Endothelial cell of umbilical vein (primary cell): ENCODE measurements at regions not wholly inside any gene's neighbourhood (a gene's known extent, or its start where the extent isn't known, plus 50 kb on each side); places are given as distances from the start of the nearest gene placed in this dataset.
"Not testable (repeated sequence)": the region's sequence is repeated elsewhere in the genome, so short reads cannot be mapped to it uniquely, and the experiment has no call there.

Experiments
- BruUV-seq: library from RNA; stranded (reverse); fragments of 400-500 nt; replicated peaks from 2 replicates; lab custom pipeline; 2021; lab: Mats Ljungman, UMichigan
- CTCF ChIA-PET: fragments of 300-600, 350-600 bp; sonication (Branson Sonifier 250); formaldehyde crosslinking; loops from one replicate; lab custom pipeline; 2021; ENCODE audit warnings: antibody characterized with exemption, inconsistent platforms; lab: Charles Lee
- POLR2A ChIA-PET: fragments of 300-600, 350-600 bp; sonication (Branson Sonifier 250); formaldehyde crosslinking; loops from one replicate; lab custom pipeline; 2021; ENCODE audit warnings: antibody characterized with exemption, inconsistent platforms; lab: Charles Lee
- DNase-seq: peaks from one replicate; pipeline ENCODE4 v3.0.0-alpha.2; 2011; ENCODE audit warnings: low read depth, low spot score
- FAIRE-seq: peaks from 2 replicates; lab custom pipeline; 2011; peaks lifted over from hg19 to GRCh38; lab: Jason Lieb, UNC
- H2AFZ ChIP-seq: 2 replicates; pipeline ENCODE4 v1.6.0; 2012; ENCODE audit warnings: low read depth, low read length, control low read depth, inconsistent platforms
- H3K27ac ChIP-seq: 2 replicates; pipeline ENCODE4 v1.5.1; 2011; ENCODE audit warnings: low read depth, mild to moderate bottlenecking, control low read depth, low read length, moderate library complexity; ENCODE audit not compliant: insufficient read depth
- H3K27me3 ChIP-seq, 2 experiments: 2 replicates each; pipeline versions ENCODE4 v1.6.0 to v1.6.1; 2011; ENCODE audit warnings: low read length in 2 of 2, mixed read lengths in 1 of 2; ENCODE audit not compliant: control insufficient read depth in 2 of 2, insufficient read depth in 2 of 2
- H3K36me3 ChIP-seq, 2 experiments: 2 replicates in 1 of 2; 3 replicates in 1 of 2; pipeline ENCODE4 v1.5.1; 2011; ENCODE audit warnings: low read length in 2 of 2, mild to moderate bottlenecking in 1 of 2, moderate library complexity in 1 of 2; ENCODE audit not compliant: control insufficient read depth in 2 of 2, insufficient read depth in 2 of 2; ENCODE audit errors: extremely low read depth in 1 of 2
- H3K4me1 ChIP-seq: 3 replicates; pipeline ENCODE4 v1.5.1; 2011; ENCODE audit warnings: mild to moderate bottlenecking, low read length; ENCODE audit not compliant: control insufficient read depth, insufficient read depth; ENCODE audit errors: extremely low read depth
- H3K4me2 ChIP-seq: 2 replicates; pipeline ENCODE4 v1.6.1; 2011; ENCODE audit warnings: low read length, control low read depth, mixed read lengths; ENCODE audit not compliant: insufficient read depth
- H3K4me3 ChIP-seq, 3 experiments: fragments of 200-600 bp in 1 of 3; sonication (generic), shearing (Covaris generic) in 1 of 3; replicated peaks in 1 of 3; 2 replicates each; pipeline ENCODE4 v1.5.1; 2011 to 2016; ENCODE audit warnings: control low read depth in 3 of 3, low read length in 3 of 3, mild to moderate bottlenecking in 2 of 3, inconsistent platforms in 1 of 3, low read depth in 1 of 3, moderate library complexity in 1 of 3; ENCODE audit not compliant: insufficient read depth in 1 of 3
- H3K79me2 ChIP-seq: 2 replicates; pipeline ENCODE4 v1.6.0; 2012; ENCODE audit warnings: low read length, inconsistent platforms; ENCODE audit not compliant: control insufficient read depth, insufficient read depth
- H3K9ac ChIP-seq: replicated peaks from 2 replicates; pipeline ENCODE3; 2011; ENCODE audit warnings: low read length, control low read depth; ENCODE audit not compliant: insufficient read depth; ENCODE audit errors: extremely low read depth
- H3K9me1 ChIP-seq: replicated peaks from 3 replicates; pipeline ENCODE4 v1.6.0; 2011; ENCODE audit warnings: mild to moderate bottlenecking, low read length; ENCODE audit not compliant: control insufficient read depth, insufficient read depth; ENCODE audit errors: extremely low read depth
- H3K9me3 ChIP-seq: replicated peaks from 2 replicates; pipeline ENCODE4 v1.5.1; 2012; ENCODE audit warnings: low read length, inconsistent platforms; ENCODE audit not compliant: control insufficient read depth, insufficient read depth
- H4K20me1 ChIP-seq: replicated peaks from 2 replicates; pipeline ENCODE3; 2011; ENCODE audit warnings: mild to moderate bottlenecking, low read length; ENCODE audit not compliant: control insufficient read depth, insufficient read depth; ENCODE audit errors: extremely low read depth
- GATA2 ChIP-seq: IDR thresholded peaks from 2 replicates; pipeline ENCODE4 v1.7.0; 2011; ENCODE audit warnings: low read depth, mild to moderate bottlenecking, moderate library complexity, mixed read lengths, low read length; ENCODE audit not compliant: insufficient read length, insufficient read depth
- MYC ChIP-seq: IDR thresholded peaks from one replicate; pipeline ENCODE4 v1.6.1; 2011; ENCODE audit warnings: mild to moderate bottlenecking, low read depth, low read length
- dilution Hi-C: fragments of 300-500 bp; cut with MboI; formaldehyde crosslinking; loops from one replicate; pipeline ENCODE4 v1.15.0; 2019; ENCODE audit warnings: low sequenced_read_pairs; ENCODE audit not compliant: extremely low pct_ligation_motif_present
- intact Hi-C: fragments of 100-400 bp; cut with micrococcal nuclease; formaldehyde crosslinking; loops from one replicate; pipeline ENCODE4 v1.10.0; 2022
- TF ChIP-seq, protein P1 (sequence below): IDR thresholded peaks from 2 replicates; pipeline ENCODE4 v1.6.1; 2011; ENCODE audit not compliant: insufficient read depth, insufficient read length
- TF ChIP-seq, protein P2 (sequence below), 2 donors: IDR thresholded peaks; 1 replicate in 1 of 2; 2 replicates in 1 of 2; pipeline ENCODE4 v1.5.1; 2011; ENCODE audit warnings: low read length in 2 of 2, mild to moderate bottlenecking in 2 of 2, moderate library complexity in 2 of 2, control low read depth in 1 of 2, inconsistent platforms in 1 of 2, low read depth in 1 of 2; ENCODE audit not compliant: insufficient read depth in 1 of 2; ENCODE audit errors: extremely low read depth in 1 of 2

DNA sequence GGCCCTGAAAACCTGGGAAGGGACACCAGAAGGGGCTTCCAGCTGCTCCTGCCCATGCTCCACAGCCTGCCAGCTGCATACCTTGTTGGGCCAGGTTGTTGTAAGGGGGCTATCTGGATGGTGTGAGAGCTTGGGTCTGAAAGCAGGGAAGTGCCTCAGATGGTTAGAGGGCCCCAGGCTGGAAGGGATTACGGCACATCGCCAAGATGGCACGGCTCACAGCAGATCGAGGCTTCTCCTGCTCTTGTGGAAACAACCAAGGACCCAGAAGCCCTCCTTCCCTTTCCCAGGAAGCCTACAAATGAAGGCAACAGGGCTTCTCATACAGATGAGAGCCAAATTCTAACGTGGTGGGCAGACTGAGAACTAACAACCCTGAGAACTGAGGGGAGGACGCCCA lies 121.7 kb upstream of the ADCY2 start:
- H3K4me2 ChIP-seq: no peak overlapping the region
- no peaks in the 10 kb centered on the region for H3K36me3 ChIP-seq
- TF ChIP-seq, protein P1, sequence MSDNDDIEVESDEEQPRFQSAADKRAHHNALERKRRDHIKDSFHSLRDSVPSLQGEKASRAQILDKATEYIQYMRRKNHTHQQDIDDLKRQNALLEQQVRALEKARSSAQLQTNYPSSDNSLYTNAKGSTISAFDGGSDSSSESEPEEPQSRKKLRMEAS: no peak
- TF ChIP-seq, protein P2, sequence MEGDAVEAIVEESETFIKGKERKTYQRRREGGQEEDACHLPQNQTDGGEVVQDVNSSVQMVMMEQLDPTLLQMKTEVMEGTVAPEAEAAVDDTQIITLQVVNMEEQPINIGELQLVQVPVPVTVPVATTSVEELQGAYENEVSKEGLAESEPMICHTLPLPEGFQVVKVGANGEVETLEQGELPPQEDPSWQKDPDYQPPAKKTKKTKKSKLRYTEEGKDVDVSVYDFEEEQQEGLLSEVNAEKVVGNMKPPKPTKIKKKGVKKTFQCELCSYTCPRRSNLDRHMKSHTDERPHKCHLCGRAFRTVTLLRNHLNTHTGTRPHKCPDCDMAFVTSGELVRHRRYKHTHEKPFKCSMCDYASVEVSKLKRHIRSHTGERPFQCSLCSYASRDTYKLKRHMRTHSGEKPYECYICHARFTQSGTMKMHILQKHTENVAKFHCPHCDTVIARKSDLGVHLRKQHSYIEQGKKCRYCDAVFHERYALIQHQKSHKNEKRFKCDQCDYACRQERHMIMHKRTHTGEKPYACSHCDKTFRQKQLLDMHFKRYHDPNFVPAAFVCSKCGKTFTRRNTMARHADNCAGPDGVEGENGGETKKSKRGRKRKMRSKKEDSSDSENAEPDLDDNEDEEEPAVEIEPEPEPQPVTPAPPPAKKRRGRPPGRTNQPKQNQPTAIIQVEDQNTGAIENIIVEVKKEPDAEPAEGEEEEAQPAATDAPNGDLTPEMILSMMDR (IDR thresholded peaks at IDR 0.05; ENCODE audit: extremely low read depth in 1 of 2, insufficient read depth in 1 of 2, low read depth in 1 of 2, low read length in 2 of 2): no peak
- no peak for TF ChIP-seq GATA2
- no peak for TF ChIP-seq MYC
- ChIA-PET POLR2A (no interaction called here), CTCF (no interaction called here)
- H3K27me3 ChIP-seq: no peaks in the 10 kb centered on the region
- intact Hi-C loops: no loop called here
- no peak overlapping the region for H3K27ac ChIP-seq
- no peak for FAIRE-seq
- H3K4me3 ChIP-seq: no peak overlapping the region
- no peak overlapping the region for H3K9ac ChIP-seq
- no TSS peak for BruUV-seq
- dilution Hi-C loops: no loop called here
- DNase-seq: no peak
- H3K4me1 ChIP-seq: no peaks in the 10 kb centered on the region
- no peak overlapping the region for H2AFZ ChIP-seq
- no peaks in the 10 kb centered on the region for H3K9me1 ChIP-seq
- H3K9me3 ChIP-seq: peaks cover 2% of the 10 kb centered on the region
- no peaks in the 10 kb centered on the region for H4K20me1 ChIP-seq
- no peaks in the 10 kb centered on the region for H3K79me2 ChIP-seq

DNA sequence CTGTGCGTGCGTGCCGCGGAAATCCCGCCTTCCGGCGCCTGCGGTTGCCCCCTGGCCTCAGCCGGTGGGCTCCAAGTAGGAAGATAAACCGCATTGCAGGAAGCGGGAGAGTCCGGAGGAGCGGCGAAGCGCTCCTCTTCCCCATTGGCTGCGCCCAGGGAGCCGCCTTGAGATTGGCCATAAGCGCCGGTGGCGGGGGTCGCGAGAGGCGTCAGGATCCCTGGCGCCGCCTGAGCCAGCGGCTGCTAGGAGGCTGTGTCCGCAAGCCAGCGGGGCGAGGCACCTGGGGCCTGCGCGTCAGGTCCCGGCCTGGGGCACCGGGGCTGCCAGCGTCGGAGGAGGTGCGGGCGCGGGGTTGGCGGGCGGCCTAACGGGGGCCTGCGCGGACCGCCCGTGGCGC lies 106.3 kb upstream of the ADCY2 start:
- FAIRE-seq, H2AFZ ChIP-seq, intact Hi-C loops, POLR2A ChIA-PET, H3K9me1 ChIP-seq, H3K27ac ChIP-seq, H3K4me2 ChIP-seq, H4K20me1 ChIP-seq, H3K4me1 ChIP-seq, H3K4me3 ChIP-seq, BruUV-seq, CTCF ChIA-PET, H3K9me3 ChIP-seq, H3K79me2 ChIP-seq, DNase-seq, dilution Hi-C loops, H3K9ac ChIP-seq, H3K27me3 ChIP-seq, H3K36me3 ChIP-seq: not testable (repeated sequence)

DNA sequence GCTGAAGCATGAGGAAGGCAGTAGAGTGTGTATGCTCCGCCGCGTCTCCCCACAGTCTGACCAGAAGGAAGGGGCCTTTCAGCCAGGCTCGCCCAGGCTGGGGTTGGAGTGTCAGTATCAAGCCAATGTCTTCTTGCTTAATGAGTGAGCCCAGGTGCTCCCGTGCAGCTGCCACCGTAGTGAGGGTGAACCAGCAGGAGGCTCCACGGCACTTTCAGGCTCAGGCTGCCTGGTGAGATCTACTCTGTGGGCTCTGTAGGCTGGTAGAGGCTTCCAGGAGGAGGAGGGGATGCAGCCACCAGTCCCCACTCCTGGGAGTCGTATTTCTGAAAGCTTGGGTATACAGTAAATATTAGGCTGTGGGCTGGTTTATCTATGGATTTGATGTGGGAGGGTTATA lies 98.1 kb upstream of the ADCY2 start:
- CTCF ChIA-PET, dilution Hi-C loops, H3K9me1 ChIP-seq, H4K20me1 ChIP-seq, H3K27ac ChIP-seq, H3K4me3 ChIP-seq, H3K4me1 ChIP-seq, H2AFZ ChIP-seq, POLR2A ChIA-PET, BruUV-seq, H3K36me3 ChIP-seq, H3K9me3 ChIP-seq, H3K27me3 ChIP-seq, intact Hi-C loops, H3K79me2 ChIP-seq, DNase-seq, FAIRE-seq, H3K9ac ChIP-seq, H3K4me2 ChIP-seq: not testable (repeated sequence)
